Endothelial cell of umbilical vein (primary cell): ENCODE measurements at regions not wholly inside any gene's neighbourhood (a gene's known extent, or its start where the extent isn't known, plus 50 kb on each side); places are given as distances from the start of the nearest gene placed in this dataset.

Experiments used
- BruUV-seq: library from RNA; stranded (reverse); fragments of 400-500 nt; replicated peaks from 2 replicates; lab custom pipeline; 2021; lab: Mats Ljungman, UMichigan
- CTCF ChIA-PET: fragments of 300-600, 350-600 bp; sonication (Branson Sonifier 250); formaldehyde crosslinking; loops from one replicate; lab custom pipeline; 2021; ENCODE audit warnings: antibody characterized with exemption, inconsistent platforms; lab: Charles Lee
- POLR2A ChIA-PET: fragments of 300-600, 350-600 bp; sonication (Branson Sonifier 250); formaldehyde crosslinking; loops from one replicate; lab custom pipeline; 2021; ENCODE audit warnings: antibody characterized with exemption, inconsistent platforms; lab: Charles Lee
- DNase-seq: peaks from one replicate; pipeline ENCODE4 v3.0.0-alpha.2; 2011; ENCODE audit warnings: low read depth, low spot score
- FAIRE-seq: peaks from 2 replicates; lab custom pipeline; 2011; peaks lifted over from hg19 to GRCh38; lab: Jason Lieb, UNC
- H2AFZ ChIP-seq: 2 replicates; pipeline ENCODE4 v1.6.0; 2012; ENCODE audit warnings: low read depth, low read length, control low read depth, inconsistent platforms
- H3K27ac ChIP-seq: 2 replicates; pipeline ENCODE4 v1.5.1; 2011; ENCODE audit warnings: low read depth, mild to moderate bottlenecking, control low read depth, low read length, moderate library complexity; ENCODE audit not compliant: insufficient read depth
- H3K27me3 ChIP-seq, 2 experiments: 2 replicates each; pipeline versions ENCODE4 v1.6.0 to v1.6.1; 2011; ENCODE audit warnings: low read length in 2 of 2, mixed read lengths in 1 of 2; ENCODE audit not compliant: control insufficient read depth in 2 of 2, insufficient read depth in 2 of 2
- H3K36me3 ChIP-seq, 2 experiments: 2 replicates in 1 of 2; 3 replicates in 1 of 2; pipeline ENCODE4 v1.5.1; 2011; ENCODE audit warnings: low read length in 2 of 2, mild to moderate bottlenecking in 1 of 2, moderate library complexity in 1 of 2; ENCODE audit not compliant: control insufficient read depth in 2 of 2, insufficient read depth in 2 of 2; ENCODE audit errors: extremely low read depth in 1 of 2
- H3K4me1 ChIP-seq: 3 replicates; pipeline ENCODE4 v1.5.1; 2011; ENCODE audit warnings: mild to moderate bottlenecking, low read length; ENCODE audit not compliant: control insufficient read depth, insufficient read depth; ENCODE audit errors: extremely low read depth
- H3K4me2 ChIP-seq: 2 replicates; pipeline ENCODE4 v1.6.1; 2011; ENCODE audit warnings: low read length, control low read depth, mixed read lengths; ENCODE audit not compliant: insufficient read depth
- H3K4me3 ChIP-seq, 3 experiments: fragments of 200-600 bp in 1 of 3; sonication (generic), shearing (Covaris generic) in 1 of 3; replicated peaks in 1 of 3; 2 replicates each; pipeline ENCODE4 v1.5.1; 2011 to 2016; ENCODE audit warnings: control low read depth in 3 of 3, low read length in 3 of 3, mild to moderate bottlenecking in 2 of 3, inconsistent platforms in 1 of 3, low read depth in 1 of 3, moderate library complexity in 1 of 3; ENCODE audit not compliant: insufficient read depth in 1 of 3
- H3K79me2 ChIP-seq: 2 replicates; pipeline ENCODE4 v1.6.0; 2012; ENCODE audit warnings: low read length, inconsistent platforms; ENCODE audit not compliant: control insufficient read depth, insufficient read depth
- H3K9ac ChIP-seq: replicated peaks from 2 replicates; pipeline ENCODE3; 2011; ENCODE audit warnings: low read length, control low read depth; ENCODE audit not compliant: insufficient read depth; ENCODE audit errors: extremely low read depth
- H3K9me1 ChIP-seq: replicated peaks from 3 replicates; pipeline ENCODE4 v1.6.0; 2011; ENCODE audit warnings: mild to moderate bottlenecking, low read length; ENCODE audit not compliant: control insufficient read depth, insufficient read depth; ENCODE audit errors: extremely low read depth
- H3K9me3 ChIP-seq: replicated peaks from 2 replicates; pipeline ENCODE4 v1.5.1; 2012; ENCODE audit warnings: low read length, inconsistent platforms; ENCODE audit not compliant: control insufficient read depth, insufficient read depth
- H4K20me1 ChIP-seq: replicated peaks from 2 replicates; pipeline ENCODE3; 2011; ENCODE audit warnings: mild to moderate bottlenecking, low read length; ENCODE audit not compliant: control insufficient read depth, insufficient read depth; ENCODE audit errors: extremely low read depth
- CTCF ChIP-seq, 2 donors: IDR thresholded peaks; 1 replicate in 1 of 2; 2 replicates in 1 of 2; pipeline ENCODE4 v1.5.1; 2011; ENCODE audit warnings: low read length in 2 of 2, mild to moderate bottlenecking in 2 of 2, moderate library complexity in 2 of 2, control low read depth in 1 of 2, inconsistent platforms in 1 of 2, low read depth in 1 of 2; ENCODE audit not compliant: insufficient read depth in 1 of 2; ENCODE audit errors: extremely low read depth in 1 of 2
- EZH2 ChIP-seq: IDR thresholded peaks from 2 replicates; pipeline ENCODE4 v1.6.1; 2012; ENCODE audit warnings: borderline replicate concordance, low read depth, mild to moderate bottlenecking, moderate library complexity, low read length, inconsistent platforms; ENCODE audit not compliant: severe bottlenecking
- GATA2 ChIP-seq: IDR thresholded peaks from 2 replicates; pipeline ENCODE4 v1.7.0; 2011; ENCODE audit warnings: low read depth, mild to moderate bottlenecking, moderate library complexity, mixed read lengths, low read length; ENCODE audit not compliant: insufficient read length, insufficient read depth
- JUN ChIP-seq: IDR thresholded peaks from 2 replicates; pipeline ENCODE4 v1.6.1; 2011; ENCODE audit warnings: borderline replicate concordance, low read depth; ENCODE audit not compliant: insufficient read length, insufficient read depth
- MAX ChIP-seq: IDR thresholded peaks from 2 replicates; pipeline ENCODE4 v1.6.1; 2011; ENCODE audit not compliant: insufficient read depth, insufficient read length
- MYC ChIP-seq: IDR thresholded peaks from one replicate; pipeline ENCODE4 v1.6.1; 2011; ENCODE audit warnings: mild to moderate bottlenecking, low read depth, low read length
- POLR2A ChIP-seq: IDR thresholded peaks from 2 replicates; pipeline ENCODE4 v1.6.1; 2012; ENCODE audit warnings: low read depth, mild to moderate bottlenecking, control low read depth, low read length
- POLR2AphosphoS5 ChIP-seq: IDR thresholded peaks from 2 replicates; pipeline ENCODE4 v1.6.1; 2012; ENCODE audit warnings: low read depth, mild to moderate bottlenecking, control low read depth, low read length, moderate library complexity; ENCODE audit not compliant: insufficient read depth
- dilution Hi-C: fragments of 300-500 bp; cut with MboI; formaldehyde crosslinking; loops from one replicate; pipeline ENCODE4 v1.15.0; 2019; ENCODE audit warnings: low sequenced_read_pairs; ENCODE audit not compliant: extremely low pct_ligation_motif_present
- intact Hi-C: fragments of 100-400 bp; cut with micrococcal nuclease; formaldehyde crosslinking; loops from one replicate; pipeline ENCODE4 v1.10.0; 2022

- no peak for FAIRE-seq
- Histone ChIP-seq H3K79me2 (no peaks in the 10 kb centered on the region), H4K20me1 (no peaks in the 10 kb centered on the region), H2AFZ (no peak overlapping the region), H3K9ac (no peak overlapping the region), H3K27ac (no peak overlapping the region), H3K27me3 (no peaks in the 10 kb centered on the region), H3K4me1 (no peaks in the 10 kb centered on the region), H3K4me2 (no peak overlapping the region), H3K36me3 (no peaks in the 10 kb centered on the region), H3K4me3 (no peak overlapping the region), H3K9me3 (no peaks in the 10 kb centered on the region), H3K9me1 (no peaks in the 10 kb centered on the region)
- BruUV-seq, result no TSS peak
- TF ChIP-seq POLR2A (no peak), MAX (no peak), GATA2 (no peak), EZH2 (no peak), POLR2AphosphoS5 (no peak), JUN (no peak), MYC (no peak), CTCF (IDR thresholded peaks at IDR 0.05; ENCODE audit: extremely low read depth in 1 of 2, insufficient read depth in 1 of 2, low read depth in 1 of 2, low read length in 2 of 2) (no peak)
- intact Hi-C loops (no loop called here), dilution Hi-C loops (no loop called here)
- no peak for DNase-seq
- POLR2A ChIA-PET, result no interaction called here
- CTCF ChIA-PET, result no interaction called here
These were observed 304.1 kb downstream of the FAM72C start for GRCh38 chr1:143667730-143668129.
